ENCODE measurements at regions not wholly inside any gene's neighbourhood (a gene's known extent, or its start where the extent isn't known, plus 50 kb on each side); places are given as distances from the start of the nearest gene placed in this dataset.
"Not testable (repeated sequence)": the region's sequence is repeated elsewhere in the genome, so short reads cannot be mapped to it uniquely, and the experiment has no call there.

- intact Hi-C loops (cut with DNase I), result no loop called here
- no peak for DNase-seq
- Histone ChIP-seq H3K27me3 (ENCODE audit: control insufficient read depth, insufficient read depth) (no peaks in the 10 kb centered on the region), H3K4me1 (ENCODE audit: control insufficient read depth, insufficient read depth, low read length) (no peaks in the 10 kb centered on the region), H3K4me3 (ENCODE audit: low read length) (no peak overlapping the region), H3K27ac (ENCODE audit: low read length) (no peak overlapping the region), H3K9me3 (ENCODE audit: control insufficient read depth, low read length) (no peaks in the 10 kb centered on the region)
- ATAC-seq, result no peak
- 65% methylated on average over 6 of the region's 6 CpGs for WGBS
Observed at GRCh38 chr9:24073666-24074065, 247.6 kb upstream of the ELAVL2 start.

GRCh38 chr9:24073007-24073592 lies 247.1 kb upstream of the ELAVL2 start:
- 49% methylated on average over 5 of the region's 5 CpGs for WGBS
- intact Hi-C loops (cut with DNase I), result no loop called here
- Histone ChIP-seq H3K4me3 (ENCODE audit: low read length) (no peak overlapping the region), H3K27ac (ENCODE audit: low read length) (no peak overlapping the region), H3K4me1 (ENCODE audit: control insufficient read depth, insufficient read depth, low read length) (no peaks in the 10 kb centered on the region), H3K27me3 (ENCODE audit: control insufficient read depth, insufficient read depth) (no peaks in the 10 kb centered on the region), H3K9me3 (ENCODE audit: control insufficient read depth, low read length) (no peaks in the 10 kb centered on the region)
- DNase-seq, result no peak
- no peak for ATAC-seq

- 11% methylated on average over 2 of the region's 2 CpGs for WGBS
- H3K27ac ChIP-seq (ENCODE audit: low read length), result no peak overlapping the region
- no peak for DNase-seq
- no peaks in the 10 kb centered on the region for H3K27me3 ChIP-seq (ENCODE audit: control insufficient read depth, insufficient read depth)
- intact Hi-C loops (cut with DNase I), result no loop called here
- no peaks in the 10 kb centered on the region for H3K9me3 ChIP-seq (ENCODE audit: control insufficient read depth, low read length)
- no peak for ATAC-seq
- no peak overlapping the region for H3K4me3 ChIP-seq (ENCODE audit: low read length)
- no peaks in the 10 kb centered on the region for H3K4me1 ChIP-seq (ENCODE audit: control insufficient read depth, insufficient read depth, low read length)
Observed at GRCh38 chr9:24071716-24072115, 245.7 kb upstream of the ELAVL2 start.

GRCh38 chr9:24071091-24071490 lies 245.1 kb upstream of the ELAVL2 start:
- H3K27me3 ChIP-seq (ENCODE audit: control insufficient read depth, insufficient read depth), result no peaks in the 10 kb centered on the region
- no peak overlapping the region for H3K4me3 ChIP-seq (ENCODE audit: low read length)
- H3K4me1 ChIP-seq (ENCODE audit: control insufficient read depth, insufficient read depth, low read length), result no peaks in the 10 kb centered on the region
- intact Hi-C loops (cut with DNase I), result no loop called here
- DNase-seq (no peak), ATAC-seq (no peak)
- 60% methylated on average over 4 of the region's 4 CpGs for WGBS
- no peaks in the 10 kb centered on the region for H3K9me3 ChIP-seq (ENCODE audit: control insufficient read depth, low read length)
- no peak overlapping the region for H3K27ac ChIP-seq (ENCODE audit: low read length)

- H3K4me1 ChIP-seq (ENCODE audit: control insufficient read depth, insufficient read depth, low read length); H3K4me3 ChIP-seq (ENCODE audit: low read length); H3K9me3 ChIP-seq (ENCODE audit: control insufficient read depth, low read length); H3K27me3 ChIP-seq (ENCODE audit: control insufficient read depth, insufficient read depth); H3K27ac ChIP-seq (ENCODE audit: low read length); intact Hi-C loops (cut with DNase I); ATAC-seq; DNase-seq: not testable (repeated sequence)
- 63% methylated on average over 4 of the region's 5 CpGs for WGBS
Observed at GRCh38 chr9:24067107-24067506, 241.1 kb upstream of the ELAVL2 start.

GRCh38 chr9:24059651-24060050 lies 233.6 kb upstream of the ELAVL2 start:
- 48% methylated on average over 2 of the region's 2 CpGs for WGBS
- ATAC-seq, result no peak
- Histone ChIP-seq H3K4me3 (ENCODE audit: low read length) (no peak overlapping the region), H3K27me3 (ENCODE audit: control insufficient read depth, insufficient read depth) (no peaks in the 10 kb centered on the region), H3K27ac (ENCODE audit: low read length) (no peak overlapping the region), H3K4me1 (ENCODE audit: control insufficient read depth, insufficient read depth, low read length) (no peaks in the 10 kb centered on the region), H3K9me3 (ENCODE audit: control insufficient read depth, low read length) (no peaks in the 10 kb centered on the region)
- intact Hi-C loops (cut with DNase I), result no loop called here
- DNase-seq, result no peak

- 65% methylated on average over 3 of the region's 3 CpGs for WGBS
- intact Hi-C loops (cut with DNase I), result no loop called here
- Histone ChIP-seq H3K27me3 (ENCODE audit: control insufficient read depth, insufficient read depth) (no peaks in the 10 kb centered on the region), H3K4me3 (ENCODE audit: low read length) (no peak overlapping the region), H3K9me3 (ENCODE audit: control insufficient read depth, low read length) (no peaks in the 10 kb centered on the region), H3K4me1 (ENCODE audit: control insufficient read depth, insufficient read depth, low read length) (no peaks in the 10 kb centered on the region), H3K27ac (ENCODE audit: low read length) (no peak overlapping the region)
- ATAC-seq (no peak), DNase-seq (no peak)
Observed at GRCh38 chr9:24051587-24051986, 225.5 kb upstream of the ELAVL2 start.

GRCh38 chr9:24050239-24050638 lies 224.2 kb upstream of the ELAVL2 start:
- WGBS, result 73% methylated on average over 3 of the region's 3 CpGs
- H3K4me3 ChIP-seq (ENCODE audit: low read length); DNase-seq; H3K27me3 ChIP-seq (ENCODE audit: control insufficient read depth, insufficient read depth); ATAC-seq; H3K4me1 ChIP-seq (ENCODE audit: control insufficient read depth, insufficient read depth, low read length); H3K27ac ChIP-seq (ENCODE audit: low read length); H3K9me3 ChIP-seq (ENCODE audit: control insufficient read depth, low read length); intact Hi-C loops (cut with DNase I): not testable (repeated sequence)

- WGBS, result 83% methylated on average over 3 of the region's 3 CpGs
Observed at GRCh38 chr9:24045150-24045549, 219.1 kb upstream of the ELAVL2 start.

GRCh38 chr9:24044576-24044975 lies 218.5 kb upstream of the ELAVL2 start:
- DNase-seq (no peak), ATAC-seq (no peak)
- WGBS, result 80% methylated on average over 5 of the region's 5 CpGs
- H3K4me1 ChIP-seq (ENCODE audit: control insufficient read depth, insufficient read depth, low read length), result no peaks in the 10 kb centered on the region
- no peaks in the 10 kb centered on the region for H3K9me3 ChIP-seq (ENCODE audit: control insufficient read depth, low read length)
- no peak overlapping the region for H3K4me3 ChIP-seq (ENCODE audit: low read length)
- no peak overlapping the region for H3K27ac ChIP-seq (ENCODE audit: low read length)
- intact Hi-C loops (cut with DNase I), result no loop called here
- no peaks in the 10 kb centered on the region for H3K27me3 ChIP-seq (ENCODE audit: control insufficient read depth, insufficient read depth)

More at GRCh38 chr9:24045150-24045549, 219.1 kb upstream of the ELAVL2 start:
- no peaks in the 10 kb centered on the region for H3K27me3 ChIP-seq (ENCODE audit: control insufficient read depth, insufficient read depth)
- ATAC-seq (no peak), DNase-seq (no peak)
- no peak overlapping the region for H3K27ac ChIP-seq (ENCODE audit: low read length)
- intact Hi-C loops (cut with DNase I), result no loop called here
- H3K4me3 ChIP-seq (ENCODE audit: low read length), result no peak overlapping the region
- H3K9me3 ChIP-seq (ENCODE audit: control insufficient read depth, low read length), result no peaks in the 10 kb centered on the region
- H3K4me1 ChIP-seq (ENCODE audit: control insufficient read depth, insufficient read depth, low read length), result no peaks in the 10 kb centered on the region

- Histone ChIP-seq H3K4me1 (ENCODE audit: control insufficient read depth, insufficient read depth, low read length) (no peaks in the 10 kb centered on the region), H3K4me3 (ENCODE audit: low read length) (no peak overlapping the region), H3K9me3 (ENCODE audit: control insufficient read depth, low read length) (no peaks in the 10 kb centered on the region), H3K27me3 (ENCODE audit: control insufficient read depth, insufficient read depth) (no peaks in the 10 kb centered on the region), H3K27ac (ENCODE audit: low read length) (no peak overlapping the region)
- WGBS, result 67% methylated on average over 5 of the region's 5 CpGs
- ATAC-seq (no peak), DNase-seq (no peak)
- intact Hi-C loops (cut with DNase I), result no loop called here
Observed at GRCh38 chr9:24041160-24041690, 215.2 kb upstream of the ELAVL2 start.

- no peaks in the 10 kb centered on the region for H3K9me3 ChIP-seq (ENCODE audit: control insufficient read depth, low read length)
- DNase-seq, result no peak
- WGBS, result 66% methylated on average over 3 of the region's 3 CpGs
- H3K27me3 ChIP-seq (ENCODE audit: control insufficient read depth, insufficient read depth), result no peaks in the 10 kb centered on the region
- no peak for ATAC-seq
- H3K27ac ChIP-seq (ENCODE audit: low read length), result no peak overlapping the region
- intact Hi-C loops (cut with DNase I), result no loop called here
- no peak overlapping the region for H3K4me3 ChIP-seq (ENCODE audit: low read length)
- H3K4me1 ChIP-seq (ENCODE audit: control insufficient read depth, insufficient read depth, low read length), result no peaks in the 10 kb centered on the region
Observed at GRCh38 chr9:24036459-24036858, 210.4 kb upstream of the ELAVL2 start.
